ENCODE measurements at regions not wholly inside any gene's neighbourhood (a gene's known extent, or its start where the extent isn't known, plus 50 kb on each side); places are given as distances from the start of the nearest gene placed in this dataset.
"Not testable (repeated sequence)": the region's sequence is repeated elsewhere in the genome, so short reads cannot be mapped to it uniquely, and the experiment has no call there.

GRCh38 chr1:56097713-56098112, 481.6 kb downstream of the PLPP3 start:
- no peak for DNase-seq

GRCh38 chr1:56095696-56096665, 483.4 kb downstream of the PLPP3 start:
- DNase-seq, result no peak

DNA sequence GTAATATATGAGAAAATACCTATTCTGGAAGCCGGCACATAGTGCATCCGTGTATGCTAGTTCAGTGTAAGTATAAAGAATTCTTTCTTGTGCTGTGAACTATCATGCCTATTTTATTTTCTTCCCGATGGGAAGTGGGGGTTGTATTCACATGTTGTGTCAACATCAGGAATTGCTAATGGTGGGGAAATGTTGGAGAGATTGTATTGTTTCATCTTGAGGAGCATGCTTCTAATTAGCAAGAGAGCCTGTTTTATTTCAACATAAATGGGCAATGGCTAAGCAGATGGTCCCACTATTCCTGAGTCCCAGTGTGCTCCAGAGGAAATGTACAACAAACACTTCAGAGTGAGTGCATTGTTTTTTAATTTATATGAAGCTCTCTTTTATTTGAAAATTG, 485.2 kb downstream of the PLPP3 start:
- DNase-seq, result no peak

DNA sequence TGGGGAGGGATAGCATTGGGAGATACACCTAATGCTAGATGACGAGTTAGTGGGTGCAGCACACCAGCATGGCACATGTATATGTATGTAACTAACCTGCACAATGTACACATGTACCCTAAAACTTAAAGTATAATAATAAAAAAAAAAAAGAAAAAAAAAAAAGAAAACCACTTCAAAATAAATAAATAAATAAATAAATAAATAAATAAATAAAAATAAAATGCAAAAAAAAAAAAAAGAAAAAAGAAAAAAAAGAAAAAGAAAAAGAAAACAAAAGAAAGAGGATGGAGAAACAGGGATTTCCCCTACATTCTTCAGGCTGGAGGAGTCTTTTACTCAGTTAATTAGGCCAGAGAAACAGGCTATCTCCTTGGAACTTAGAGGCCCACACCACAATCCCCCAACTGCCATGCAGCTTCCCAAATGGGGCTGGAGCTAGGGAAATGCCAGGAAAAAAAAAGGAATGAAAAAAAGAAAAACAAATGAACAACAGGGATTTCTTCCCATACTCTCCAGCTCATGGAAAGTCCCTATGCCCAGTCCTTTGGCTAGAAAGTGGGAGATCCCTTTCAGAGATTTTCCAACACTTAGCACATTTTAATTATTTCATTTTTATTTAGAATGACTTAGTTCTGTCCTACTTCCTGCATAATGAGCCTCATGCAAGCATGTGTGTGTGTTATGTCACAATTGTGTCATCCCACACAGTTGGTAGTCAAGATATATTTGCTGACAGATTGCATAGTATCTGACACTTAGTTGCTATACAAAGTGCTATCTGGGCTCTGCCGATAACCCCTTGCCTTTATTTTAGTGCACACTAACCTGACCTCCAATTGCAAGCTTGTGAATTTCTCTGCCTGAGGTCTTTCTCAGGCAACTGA, 486.4 kb downstream of the PLPP3 start:
- DNase-seq, result no peak

- DNase-seq, result not testable (repeated sequence)
These were observed 489.5 kb downstream of the PLPP3 start for GRCh38 chr1:56089826-56090225.

- no peak for DNase-seq
These were observed 495.1 kb downstream of the PLPP3 start for GRCh38 chr1:56084246-56084645.

DNA sequence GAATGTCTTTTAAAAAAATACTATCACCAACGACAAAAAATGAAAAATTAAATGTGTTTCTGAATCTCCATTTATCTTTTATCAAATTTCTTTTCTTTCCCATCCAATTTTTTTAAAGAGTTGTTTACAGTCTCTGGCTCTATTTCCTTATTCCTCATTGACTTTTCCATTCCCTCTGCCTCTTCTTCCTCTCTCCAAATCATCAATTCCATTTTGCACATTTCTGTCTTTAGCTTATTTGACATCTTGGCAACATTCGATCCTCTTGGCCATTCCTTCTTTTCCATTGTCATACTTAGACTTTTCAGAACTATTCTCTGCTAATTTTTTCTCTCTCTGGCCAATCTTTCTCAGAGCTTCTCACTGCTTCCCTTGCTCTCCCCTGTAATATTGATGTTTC, 497.6 kb downstream of the PLPP3 start:
- no peak for DNase-seq

DNA sequence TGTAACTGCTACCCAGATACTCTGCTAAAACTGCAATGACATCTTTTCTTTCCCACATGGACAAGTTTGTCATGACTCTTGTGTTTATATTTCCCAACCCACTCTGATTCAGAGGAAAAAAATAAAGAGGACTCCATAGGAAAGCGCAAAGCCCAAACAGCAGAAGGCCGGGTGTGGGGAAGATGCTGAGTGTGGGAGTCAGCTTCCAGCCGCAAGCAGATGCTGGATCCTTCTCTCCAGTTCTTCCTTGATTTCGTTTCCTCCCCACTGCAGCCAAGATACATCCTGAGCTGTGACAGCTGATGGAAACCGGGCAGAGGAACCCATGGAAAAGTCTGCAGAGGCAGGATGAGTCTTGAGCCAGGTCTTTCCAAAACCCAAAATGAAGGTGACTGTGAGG, 498.2 kb downstream of the PLPP3 start:
- DNase-seq, result no peak

DNA sequence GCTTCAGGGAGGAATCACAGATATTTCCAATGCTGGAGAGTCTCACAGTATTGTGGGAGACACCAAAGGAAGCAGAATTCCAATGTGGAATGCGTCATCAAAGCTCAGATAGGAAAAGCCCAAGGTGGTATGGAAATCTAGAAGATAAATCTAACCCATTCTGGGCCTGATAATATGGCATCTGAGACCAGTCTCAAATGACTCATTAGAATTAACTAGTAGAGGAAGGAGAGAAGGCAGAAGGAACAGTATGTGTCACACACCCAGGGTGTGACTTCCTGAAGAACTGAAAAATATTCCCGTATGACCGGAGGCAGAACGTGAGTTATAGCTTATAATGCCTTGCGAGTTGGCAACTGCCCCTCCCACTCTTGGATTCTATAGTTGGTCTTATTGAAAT, 499.2 kb downstream of the PLPP3 start:
- no peak for DNase-seq

GRCh38 chr1:56079391-56079790, 500.0 kb downstream of the PLPP3 start:
- no peak for DNase-seq

GRCh38 chr1:56077206-56077605, 502.2 kb downstream of the PLPP3 start:
- no peak for DNase-seq

GRCh38 chr1:56074007-56074651, 505.2 kb downstream of the PLPP3 start:
- DNase-seq, result no peak

- no peak for DNase-seq
These were observed 505.8 kb downstream of the PLPP3 start for GRCh38 chr1:56073614-56074006.

DNA sequence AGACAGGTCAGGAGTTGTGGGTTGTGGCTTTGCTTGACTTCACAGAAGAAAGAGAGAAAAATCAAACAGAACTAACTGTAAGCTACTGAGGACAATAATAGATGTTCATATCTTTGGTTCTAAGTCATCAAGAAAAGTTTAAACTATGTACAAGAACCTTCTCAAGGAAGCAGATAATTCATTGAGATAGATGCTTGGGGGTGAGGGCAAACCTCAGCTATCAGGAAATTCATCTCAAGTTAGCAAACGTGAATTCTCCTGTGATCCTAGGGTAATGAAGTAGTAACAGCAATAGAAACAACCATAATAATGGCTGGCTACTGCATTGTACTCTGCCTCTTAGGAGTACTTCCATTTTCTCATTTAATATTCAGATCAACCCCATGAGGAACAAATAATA, 506.2 kb downstream of the PLPP3 start:
- DNase-seq, result no peak

- DNase-seq, result no peak
These were observed 507.1 kb downstream of the PLPP3 start for GRCh38 chr1:56072310-56072709.

DNA sequence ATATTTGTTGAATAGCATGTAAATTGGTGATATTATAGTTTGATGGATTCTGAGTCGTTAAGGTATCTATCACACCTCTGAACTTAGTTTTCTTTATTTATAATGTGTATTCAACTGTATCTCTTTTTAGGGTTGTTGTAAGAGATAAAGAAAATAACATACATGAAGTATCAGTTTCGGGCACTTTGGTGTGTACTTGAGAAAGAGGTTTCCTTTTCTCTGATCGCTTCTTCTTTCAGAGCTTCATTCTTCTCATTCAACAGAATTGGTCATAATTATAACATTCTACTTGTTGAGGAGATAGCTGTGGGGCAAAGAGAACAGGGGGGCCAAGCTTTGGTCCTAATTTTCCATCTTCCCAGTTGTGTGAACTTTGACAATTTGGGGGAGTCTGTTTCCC, 508.0 kb downstream of the PLPP3 start:
- no peak for DNase-seq

GRCh38 chr1:56070601-56071000, 508.8 kb downstream of the PLPP3 start:
- no peak for DNase-seq

- DNase-seq, result no peak
These were observed 509.5 kb downstream of the PLPP3 start for GRCh38 chr1:56069824-56070223.

DNA sequence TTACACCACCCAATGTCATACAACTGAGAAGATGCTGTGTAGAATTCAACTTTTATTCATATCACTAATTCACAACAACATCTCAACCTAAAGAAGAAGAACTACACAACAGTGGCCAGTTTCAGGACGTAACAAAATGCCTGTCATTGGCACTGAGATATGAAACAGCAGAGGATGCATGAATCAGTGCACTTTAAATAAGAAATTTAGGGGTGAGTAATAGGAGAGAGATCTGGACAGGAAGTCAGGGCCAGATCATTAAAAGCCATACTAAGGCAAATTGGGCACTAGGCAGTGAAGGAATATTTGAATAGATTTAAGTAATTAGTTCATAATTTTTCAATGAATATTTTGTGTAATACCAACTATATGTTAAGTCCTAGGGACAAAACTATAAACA, 510.5 kb downstream of the PLPP3 start:
- no peak for DNase-seq

- no peak for DNase-seq
These were observed 511.2 kb downstream of the PLPP3 start for GRCh38 chr1:56068210-56068609.

GRCh38 chr1:56065729-56066128, 513.6 kb downstream of the PLPP3 start:
- no peak for DNase-seq

- DNase-seq, result no peak
These were observed 514.7 kb downstream of the PLPP3 start for GRCh38 chr1:56064705-56065104.

DNA sequence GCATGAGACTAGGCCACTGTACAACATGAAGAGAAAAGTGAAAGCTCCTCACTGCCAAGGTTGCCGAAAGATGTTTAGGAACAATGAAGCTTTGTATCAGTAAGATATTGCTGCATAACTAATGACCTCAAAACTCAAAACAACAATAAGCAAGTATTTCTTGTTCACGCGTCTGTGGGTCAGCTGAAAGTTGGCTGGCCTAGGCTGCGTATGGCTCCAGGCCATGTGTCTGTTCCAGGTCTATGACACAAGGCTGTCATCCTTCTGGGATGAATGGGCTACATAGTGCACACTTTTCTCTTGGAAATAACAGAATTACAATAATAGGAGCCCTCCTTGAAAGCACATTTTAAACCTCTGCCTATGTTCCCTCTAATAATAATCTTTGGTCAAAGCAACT, 515.9 kb downstream of the PLPP3 start:
- DNase-seq, result no peak

Measured in effector CD8-positive, alpha-beta T cell (primary cell).